PFSK-1 (cell line): ENCODE measurements at regions not wholly inside any gene's neighbourhood (a gene's known extent, or its start where the extent isn't known, plus 50 kb on each side); places are given as distances from the start of the nearest gene placed in this dataset.

Experiments
- FOXP2 ChIP-seq: optimal IDR thresholded peaks from 2 replicates; pipeline ENCODE3; 2011; ENCODE audit warnings: borderline replicate concordance, control low read depth, inconsistent platforms; ENCODE audit not compliant: insufficient read depth; ENCODE audit errors: extremely low read length, extremely low read depth
- POLR2AphosphoS5 ChIP-seq: IDR thresholded peaks from 2 replicates; pipeline ENCODE4 v1.6.1; 2012; ENCODE audit warnings: low read depth, mild to moderate bottlenecking, control low read depth, low read length, moderate library complexity
- SIN3A ChIP-seq: IDR thresholded peaks from 2 replicates; pipeline ENCODE4 v1.6.1; 2012; ENCODE audit warnings: mild to moderate bottlenecking, low read length, moderate library complexity, borderline replicate concordance; ENCODE audit not compliant: insufficient read depth
- TAF1 ChIP-seq: IDR thresholded peaks from 2 replicates; pipeline ENCODE4 v1.6.1; 2012; ENCODE audit warnings: low read length, control low read depth, borderline replicate concordance; ENCODE audit not compliant: insufficient read depth
- TF ChIP-seq, protein P1 (sequence below), 2 experiments: IDR thresholded peaks; 2 replicates each; pipeline versions ENCODE4 v1.6.1 to v1.8.0; 2011 to 2012; ENCODE audit warnings: low read depth in 2 of 2, low read length in 2 of 2, control low read depth in 1 of 2, inconsistent platforms in 1 of 2, mild to moderate bottlenecking in 1 of 2, moderate library complexity in 1 of 2; ENCODE audit not compliant: insufficient read depth in 1 of 2

DNA sequence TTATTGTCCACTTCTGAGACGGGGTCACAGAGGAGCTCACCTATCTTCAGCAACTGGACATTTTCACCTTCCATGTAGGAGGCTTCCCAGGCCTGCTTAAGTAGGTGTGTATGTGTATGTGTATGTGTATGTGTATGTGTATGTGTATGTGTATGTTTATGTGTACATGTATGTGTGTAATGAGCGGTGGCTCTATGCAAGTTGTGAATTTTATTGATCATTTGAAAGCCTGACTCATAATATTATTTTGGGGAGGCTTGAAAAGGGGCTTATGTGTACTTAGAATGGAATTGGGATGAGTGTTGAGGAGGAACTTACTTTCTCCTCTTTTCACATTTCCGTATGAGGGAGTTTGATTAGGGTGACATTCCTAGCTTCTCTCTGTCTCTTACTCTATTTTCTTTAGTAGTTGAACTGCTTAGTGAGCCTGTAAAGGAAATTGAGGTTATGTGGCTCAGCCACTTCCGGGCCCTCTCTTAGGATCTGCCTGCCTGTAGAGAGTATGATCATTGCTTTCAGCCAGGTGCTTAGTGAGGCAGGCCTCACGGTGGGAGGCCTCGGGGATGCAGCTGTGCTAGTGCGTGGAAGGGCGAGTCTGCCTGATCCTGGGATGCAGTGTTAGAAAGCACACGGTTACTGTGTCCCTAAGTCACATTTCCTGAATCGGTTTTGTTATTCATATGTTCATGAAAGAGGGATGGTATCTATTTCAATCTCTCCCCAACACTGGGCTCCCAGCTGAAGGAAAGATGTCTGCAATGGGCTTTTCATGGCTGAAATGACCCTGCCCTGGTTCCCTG, 61.0 kb downstream of the IER5 start:
- TF ChIP-seq POLR2AphosphoS5 (no peak), TAF1 (no peak)
- TF ChIP-seq, protein P1, sequence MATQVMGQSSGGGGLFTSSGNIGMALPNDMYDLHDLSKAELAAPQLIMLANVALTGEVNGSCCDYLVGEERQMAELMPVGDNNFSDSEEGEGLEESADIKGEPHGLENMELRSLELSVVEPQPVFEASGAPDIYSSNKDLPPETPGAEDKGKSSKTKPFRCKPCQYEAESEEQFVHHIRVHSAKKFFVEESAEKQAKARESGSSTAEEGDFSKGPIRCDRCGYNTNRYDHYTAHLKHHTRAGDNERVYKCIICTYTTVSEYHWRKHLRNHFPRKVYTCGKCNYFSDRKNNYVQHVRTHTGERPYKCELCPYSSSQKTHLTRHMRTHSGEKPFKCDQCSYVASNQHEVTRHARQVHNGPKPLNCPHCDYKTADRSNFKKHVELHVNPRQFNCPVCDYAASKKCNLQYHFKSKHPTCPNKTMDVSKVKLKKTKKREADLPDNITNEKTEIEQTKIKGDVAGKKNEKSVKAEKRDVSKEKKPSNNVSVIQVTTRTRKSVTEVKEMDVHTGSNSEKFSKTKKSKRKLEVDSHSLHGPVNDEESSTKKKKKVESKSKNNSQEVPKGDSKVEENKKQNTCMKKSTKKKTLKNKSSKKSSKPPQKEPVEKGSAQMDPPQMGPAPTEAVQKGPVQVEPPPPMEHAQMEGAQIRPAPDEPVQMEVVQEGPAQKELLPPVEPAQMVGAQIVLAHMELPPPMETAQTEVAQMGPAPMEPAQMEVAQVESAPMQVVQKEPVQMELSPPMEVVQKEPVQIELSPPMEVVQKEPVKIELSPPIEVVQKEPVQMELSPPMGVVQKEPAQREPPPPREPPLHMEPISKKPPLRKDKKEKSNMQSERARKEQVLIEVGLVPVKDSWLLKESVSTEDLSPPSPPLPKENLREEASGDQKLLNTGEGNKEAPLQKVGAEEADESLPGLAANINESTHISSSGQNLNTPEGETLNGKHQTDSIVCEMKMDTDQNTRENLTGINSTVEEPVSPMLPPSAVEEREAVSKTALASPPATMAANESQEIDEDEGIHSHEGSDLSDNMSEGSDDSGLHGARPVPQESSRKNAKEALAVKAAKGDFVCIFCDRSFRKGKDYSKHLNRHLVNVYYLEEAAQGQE (IDR thresholded peaks at IDR 0.05; ENCODE audit: insufficient read depth in 1 of 2, low read depth in 2 of 2, low read length in 2 of 2) = no peak

DNA sequence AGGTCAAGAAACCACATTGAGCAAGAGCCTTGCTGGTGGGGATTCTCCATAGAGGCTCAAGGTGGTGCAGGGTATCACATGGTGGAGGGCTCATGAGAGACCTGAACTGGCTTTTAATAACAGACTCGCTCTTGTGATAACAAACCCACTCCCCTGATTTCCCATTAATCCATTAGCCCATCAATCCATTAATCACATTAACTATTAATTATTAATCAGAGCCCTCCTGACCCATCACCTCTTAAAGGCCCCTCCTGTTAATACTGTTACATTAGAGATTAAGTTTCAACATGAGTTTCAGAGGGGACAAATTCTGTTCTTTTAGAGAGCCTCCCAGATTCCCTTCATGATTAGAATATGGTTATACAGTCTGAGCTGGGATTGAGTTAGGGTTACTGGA, 61.8 kb downstream of the IER5 start:
- no peak for TF ChIP-seq FOXP2
- TF ChIP-seq SIN3A = no peak
- TF ChIP-seq POLR2AphosphoS5 = no peak
- no peak for TF ChIP-seq TAF1
- TF ChIP-seq, protein P1 (IDR thresholded peaks at IDR 0.05; ENCODE audit: insufficient read depth in 1 of 2, low read depth in 2 of 2, low read length in 2 of 2) = no peak

DNA sequence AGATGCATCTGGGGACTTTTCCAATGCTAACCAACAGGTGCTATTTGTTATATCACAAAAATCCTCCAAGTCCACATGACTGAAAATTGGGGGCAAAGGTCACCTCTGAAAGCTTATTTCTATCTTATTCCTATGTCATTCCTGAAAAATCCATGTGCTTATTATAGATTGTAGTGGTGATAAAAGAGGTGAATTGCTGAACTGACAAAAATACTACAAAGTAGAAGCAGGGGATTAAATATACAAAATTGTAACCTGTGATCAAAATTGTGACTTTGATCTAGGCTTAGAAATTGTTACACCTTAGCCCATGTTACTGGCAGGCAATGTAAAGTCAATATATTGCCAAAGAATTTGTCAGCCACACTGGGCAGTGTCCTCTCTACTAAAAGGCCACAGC, 62.3 kb downstream of the IER5 start:
- no peak for TF ChIP-seq SIN3A
- TF ChIP-seq, protein P1 (IDR thresholded peaks at IDR 0.05; ENCODE audit: insufficient read depth in 1 of 2, low read depth in 2 of 2, low read length in 2 of 2) = no peak
- no peak for TF ChIP-seq POLR2AphosphoS5
- TF ChIP-seq FOXP2 = no peak
- no peak for TF ChIP-seq TAF1

DNA sequence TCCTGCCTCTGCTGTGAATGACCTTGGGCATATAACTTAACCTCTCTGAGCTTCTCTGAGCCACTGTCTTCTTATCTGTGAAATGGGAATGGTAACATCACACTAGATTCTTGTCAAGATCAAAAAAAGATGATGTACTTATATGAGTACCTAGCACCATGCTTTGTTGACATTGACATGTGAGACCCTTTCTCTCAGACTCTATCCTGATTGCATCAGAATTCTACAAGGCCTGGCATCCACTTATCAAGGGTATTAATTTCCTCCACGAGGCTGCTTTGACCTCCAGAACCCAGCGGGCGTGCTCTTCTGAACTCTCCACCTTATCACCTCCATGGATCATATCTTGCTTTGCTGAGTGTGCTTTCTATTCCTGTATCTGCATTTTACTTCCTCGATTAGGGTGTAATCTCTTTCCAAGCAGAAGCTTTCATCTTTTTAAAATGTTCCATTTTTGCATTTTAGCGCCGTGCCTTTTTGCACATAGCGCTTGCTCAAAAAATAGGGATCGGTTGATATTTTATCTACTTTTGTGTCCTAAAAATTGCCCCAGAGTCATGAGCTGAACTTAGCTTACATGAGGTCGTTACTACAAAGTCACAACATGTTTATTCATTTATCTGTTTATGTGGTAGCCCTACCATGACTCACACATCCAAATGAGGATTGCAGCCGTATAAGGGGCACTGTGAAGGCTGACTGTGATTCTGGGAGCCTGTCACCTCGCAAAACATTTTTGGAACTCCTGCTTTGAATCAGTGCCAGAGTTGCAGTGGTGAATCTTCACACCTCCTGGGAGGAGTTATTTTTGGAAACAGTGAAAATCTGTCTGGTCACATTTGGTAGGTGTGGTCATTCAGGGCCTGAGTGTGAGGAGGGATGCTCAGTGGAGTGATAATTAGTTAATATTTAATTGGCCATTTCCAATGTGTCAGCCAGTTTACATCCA, 63.2 kb downstream of the IER5 start:
- TF ChIP-seq FOXP2 (no peak), POLR2AphosphoS5 (no peak), TAF1 (no peak)
- TF ChIP-seq, protein P1 (IDR thresholded peaks at IDR 0.05; ENCODE audit: insufficient read depth in 1 of 2, low read depth in 2 of 2, low read length in 2 of 2) = no peak
